Astrocyte of the spinal cord (primary cell): ENCODE measurements at regions not wholly inside any gene's neighbourhood (a gene's known extent, or its start where the extent isn't known, plus 50 kb on each side); places are given as distances from the start of the nearest gene placed in this dataset.
"Not testable (repeated sequence)": the region's sequence is repeated elsewhere in the genome, so short reads cannot be mapped to it uniquely, and the experiment has no call there.

Experiments
- DNase-seq: peaks from one replicate; pipeline ENCODE4 v3.0.0; 2011; ENCODE audit warnings: low read depth, low spot score
- H3K4me3 ChIP-seq: 2 replicates; pipeline ENCODE4 v1.5.1; 2011; ENCODE audit warnings: low read depth, mild to moderate bottlenecking, low read length, moderate library complexity
- CTCF ChIP-seq: IDR thresholded peaks from 2 replicates; pipeline ENCODE4 v1.5.1; 2012; ENCODE audit warnings: low read depth, mild to moderate bottlenecking, low read length, inconsistent platforms
- in situ Hi-C: cut with HindIII; loops from 2 replicates; pipeline ENCODE4 v1.10.0; 2017; ENCODE audit warnings: low sequenced_read_pairs

- no peak for TF ChIP-seq CTCF
- DNase-seq = no peak
- H3K4me3 ChIP-seq = no peak overlapping the region
- in situ Hi-C loops = no loop called here
Measured at GRCh38 chr5:52015760-52016159, 632.5 kb downstream of the ISL1 start.

DNA sequence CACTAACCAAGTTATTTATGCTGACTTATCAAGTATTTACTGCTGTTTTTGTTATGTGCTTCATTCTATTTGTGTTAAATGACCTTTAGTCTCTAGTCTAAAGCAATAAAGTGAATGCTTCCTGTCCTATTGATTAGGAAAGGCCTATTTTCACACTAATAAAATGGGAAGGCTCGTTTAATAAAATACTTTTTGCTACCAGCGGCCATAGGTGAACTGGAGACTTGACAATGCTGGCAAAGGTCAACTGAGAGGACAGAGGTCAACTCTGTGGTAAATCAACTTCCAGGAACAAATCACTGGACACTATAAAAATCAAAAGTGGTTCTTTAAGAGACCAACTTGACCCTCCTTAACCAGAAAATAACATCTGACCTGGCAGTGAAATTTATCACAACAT lies 634.3 kb downstream of the ISL1 start:
- H3K4me3 ChIP-seq = no peak overlapping the region
- in situ Hi-C loops = no loop called here
- no peak for TF ChIP-seq CTCF
- DNase-seq = no peak

DNA sequence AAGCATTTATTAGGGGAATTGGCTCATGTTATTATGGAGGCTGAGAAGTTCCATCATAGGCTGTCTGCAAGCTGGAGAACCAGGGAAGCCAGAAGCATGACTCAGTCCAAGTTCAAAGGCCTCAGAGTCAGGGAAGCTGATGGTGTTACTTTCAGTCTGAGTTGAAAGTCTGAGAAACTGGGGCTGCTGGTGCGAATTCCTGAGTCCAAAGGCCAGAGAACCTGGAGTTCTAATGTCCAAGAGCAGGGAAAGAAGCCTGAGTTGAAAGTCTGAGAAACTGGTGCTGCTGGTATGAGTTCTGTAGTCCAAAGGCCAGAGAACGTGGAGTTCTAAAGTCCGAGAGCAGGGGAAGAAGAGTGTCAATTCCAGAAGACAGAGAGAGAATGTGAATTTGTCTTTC lies 641.1 kb downstream of the ISL1 start:
- no peak for TF ChIP-seq CTCF
- no peak for DNase-seq
- in situ Hi-C loops = no loop called here
- H3K4me3 ChIP-seq = no peak overlapping the region

GRCh38 chr5:52029836-52030235 lies 646.6 kb downstream of the ISL1 start:
- H3K4me3 ChIP-seq, DNase-seq, in situ Hi-C loops: not testable (repeated sequence)

GRCh38 chr5:52041842-52042241 lies 658.6 kb downstream of the ISL1 start:
- no peak for TF ChIP-seq CTCF
- in situ Hi-C loops = no loop called here

GRCh38 chr5:52043137-52043536 lies 659.9 kb downstream of the ISL1 start:
- TF ChIP-seq CTCF = no peak
- DNase-seq = no peak
- in situ Hi-C loops = no loop called here
- H3K4me3 ChIP-seq = no peak overlapping the region

More at GRCh38 chr5:52041842-52042241, 658.6 kb downstream of the ISL1 start:
- DNase-seq = no peak
- no peak overlapping the region for H3K4me3 ChIP-seq

- H3K4me3 ChIP-seq = no peak overlapping the region
- in situ Hi-C loops = no loop called here
- no peak for TF ChIP-seq CTCF
- no peak for DNase-seq
Measured at GRCh38 chr5:52043543-52043942, 660.3 kb downstream of the ISL1 start.
